Thoracic aorta (tissue), 2 donors: ENCODE measurements at regions not wholly inside any gene's neighbourhood (a gene's known extent, or its start where the extent isn't known, plus 50 kb on each side); places are given as distances from the start of the nearest gene placed in this dataset.

Source experiments
- ATAC-seq: fragments of 150-250 bp; one replicate; pipeline ENCODE4 v1.8.0; 2017; ENCODE audit warnings: low read depth; ENCODE audit not compliant: insufficient number of reproducible peaks, low FRiP score
- DNase-seq: peaks from one replicate; pipeline ENCODE4 v3.0.0-alpha.2; 2020; ENCODE audit warnings: low spot score
- H3K27ac ChIP-seq, 2 donors: fragments of 200-600 bp; sonication (generic); 1 replicate in 1 of 2; 2 replicates in 1 of 2; pipeline ENCODE4 v1.5.1; 2016; ENCODE audit warnings: mild to moderate bottlenecking in 2 of 2, moderate library complexity in 2 of 2
- H3K27me3 ChIP-seq: fragments of 200-600 bp; sonication (generic); replicated peaks from 2 replicates; pipeline ENCODE4 v1.6.0; 2016; ENCODE audit warnings: mild to moderate bottlenecking; ENCODE audit not compliant: insufficient read depth
- H3K36me3 ChIP-seq: fragments of 200-600 bp; sonication (generic); one replicate; pipeline ENCODE4 v1.5.1; 2016
- H3K4me1 ChIP-seq, 2 donors: fragments of 200-600 bp; sonication (generic); 1 replicate in 1 of 2; 2 replicates in 1 of 2; pipeline versions ENCODE4 v1.5.1 to v1.6.0; 2016; ENCODE audit warnings: low read depth in 2 of 2, mild to moderate bottlenecking in 1 of 2; ENCODE audit not compliant: control insufficient read depth in 1 of 2
- H3K4me3 ChIP-seq: fragments of 200-600 bp; sonication (generic); 2 replicates; pipeline ENCODE4 v1.5.1; 2016; ENCODE audit warnings: mild to moderate bottlenecking
- H3K9me3 ChIP-seq: fragments of 200-600 bp; sonication (generic); 2 replicates; pipeline ENCODE4 v1.5.1; 2016
- TF ChIP-seq, protein P1 (sequence below): fragments of 200-600 bp; sonication (generic); IDR thresholded peaks from one replicate; pipeline ENCODE4 v1.5.1; 2019; ENCODE audit warnings: antibody characterized with exemption

DNA sequence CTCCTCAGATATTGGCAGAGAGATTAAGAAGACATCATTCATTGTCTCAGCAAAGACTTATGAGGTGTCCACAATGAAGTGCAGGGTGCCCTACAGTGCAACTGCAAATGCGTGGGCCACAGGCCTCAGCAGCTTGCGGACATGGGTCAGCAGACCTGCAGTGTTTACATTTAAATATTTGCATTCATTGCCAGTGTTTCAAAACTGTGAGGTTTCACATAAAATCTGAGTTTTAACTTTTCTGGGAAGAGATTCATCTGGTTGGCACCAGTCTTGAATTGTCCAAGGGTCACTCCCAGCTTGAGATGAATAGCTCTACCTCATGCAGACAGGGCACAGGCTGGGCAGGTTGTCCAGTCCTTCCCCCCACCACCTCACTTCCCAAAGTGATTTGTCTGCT lies 286.8 kb upstream of the DUSP10 start:
- H3K27ac ChIP-seq: no peak overlapping the region
- H3K27me3 ChIP-seq: no peaks in the 10 kb centered on the region
- DNase-seq (no peak), ATAC-seq (no peak)
- TF ChIP-seq, protein P1, sequence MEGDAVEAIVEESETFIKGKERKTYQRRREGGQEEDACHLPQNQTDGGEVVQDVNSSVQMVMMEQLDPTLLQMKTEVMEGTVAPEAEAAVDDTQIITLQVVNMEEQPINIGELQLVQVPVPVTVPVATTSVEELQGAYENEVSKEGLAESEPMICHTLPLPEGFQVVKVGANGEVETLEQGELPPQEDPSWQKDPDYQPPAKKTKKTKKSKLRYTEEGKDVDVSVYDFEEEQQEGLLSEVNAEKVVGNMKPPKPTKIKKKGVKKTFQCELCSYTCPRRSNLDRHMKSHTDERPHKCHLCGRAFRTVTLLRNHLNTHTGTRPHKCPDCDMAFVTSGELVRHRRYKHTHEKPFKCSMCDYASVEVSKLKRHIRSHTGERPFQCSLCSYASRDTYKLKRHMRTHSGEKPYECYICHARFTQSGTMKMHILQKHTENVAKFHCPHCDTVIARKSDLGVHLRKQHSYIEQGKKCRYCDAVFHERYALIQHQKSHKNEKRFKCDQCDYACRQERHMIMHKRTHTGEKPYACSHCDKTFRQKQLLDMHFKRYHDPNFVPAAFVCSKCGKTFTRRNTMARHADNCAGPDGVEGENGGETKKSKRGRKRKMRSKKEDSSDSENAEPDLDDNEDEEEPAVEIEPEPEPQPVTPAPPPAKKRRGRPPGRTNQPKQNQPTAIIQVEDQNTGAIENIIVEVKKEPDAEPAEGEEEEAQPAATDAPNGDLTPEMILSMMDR: no peak
- H3K36me3 ChIP-seq: no peaks in the 10 kb centered on the region
- H3K4me3 ChIP-seq: no peak overlapping the region
- no peaks in the 10 kb centered on the region for H3K9me3 ChIP-seq
- H3K4me1 ChIP-seq: no peaks in the 10 kb centered on the region

DNA sequence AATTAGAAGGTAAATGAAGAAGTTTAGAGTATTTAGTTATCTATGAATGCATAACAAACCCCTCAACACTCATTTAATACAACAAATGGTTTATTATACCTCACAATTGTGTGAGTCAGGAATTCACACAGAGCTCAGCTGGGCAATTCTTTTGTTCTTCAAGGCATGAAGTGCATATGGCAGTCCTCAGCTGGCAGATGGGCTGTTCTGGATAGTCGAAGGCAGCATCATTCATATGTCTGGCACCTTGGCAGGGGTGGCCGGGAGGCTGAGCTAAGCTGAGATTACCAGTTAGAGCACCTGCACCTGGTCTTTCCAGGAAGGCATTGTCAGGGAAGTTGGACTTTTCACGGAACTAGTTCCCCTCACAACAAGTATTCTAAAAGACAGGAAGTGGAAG lies 286.2 kb upstream of the DUSP10 start:
- Histone ChIP-seq H3K4me3 (no peak overlapping the region), H3K4me1 (no peaks in the 10 kb centered on the region), H3K9me3 (no peaks in the 10 kb centered on the region), H3K36me3 (no peaks in the 10 kb centered on the region), H3K27me3 (no peaks in the 10 kb centered on the region), H3K27ac (no peak overlapping the region)
- TF ChIP-seq, protein P1: no peak
- ATAC-seq (no peak), DNase-seq (no peak)

DNA sequence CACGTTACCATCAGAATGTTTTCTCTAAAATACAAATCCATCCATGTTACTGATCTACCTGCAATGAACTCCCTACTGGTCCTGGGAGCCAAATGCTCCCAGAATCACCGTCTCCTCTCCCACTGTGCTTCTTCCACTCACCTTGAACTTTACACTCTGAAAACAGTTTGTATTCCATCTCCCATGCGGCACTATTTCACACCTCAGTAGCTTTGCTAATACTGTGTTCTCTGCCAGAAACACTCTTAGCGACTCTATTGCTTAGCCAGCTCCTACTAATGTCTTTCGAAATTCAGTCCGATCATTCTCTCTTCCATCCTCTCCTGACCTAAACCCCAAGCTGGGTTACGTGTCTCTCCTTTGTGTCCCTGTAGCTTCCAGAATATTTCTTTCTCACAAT lies 284.4 kb upstream of the DUSP10 start:
- H3K27me3 ChIP-seq: no peaks in the 10 kb centered on the region
- H3K4me3 ChIP-seq: no peak overlapping the region
- no peaks in the 10 kb centered on the region for H3K9me3 ChIP-seq
- DNase-seq (no peak), ATAC-seq (no peak)
- H3K27ac ChIP-seq: no peak overlapping the region
- no peaks in the 10 kb centered on the region for H3K36me3 ChIP-seq
- no peaks in the 10 kb centered on the region for H3K4me1 ChIP-seq
- TF ChIP-seq, protein P1: no peak

DNA sequence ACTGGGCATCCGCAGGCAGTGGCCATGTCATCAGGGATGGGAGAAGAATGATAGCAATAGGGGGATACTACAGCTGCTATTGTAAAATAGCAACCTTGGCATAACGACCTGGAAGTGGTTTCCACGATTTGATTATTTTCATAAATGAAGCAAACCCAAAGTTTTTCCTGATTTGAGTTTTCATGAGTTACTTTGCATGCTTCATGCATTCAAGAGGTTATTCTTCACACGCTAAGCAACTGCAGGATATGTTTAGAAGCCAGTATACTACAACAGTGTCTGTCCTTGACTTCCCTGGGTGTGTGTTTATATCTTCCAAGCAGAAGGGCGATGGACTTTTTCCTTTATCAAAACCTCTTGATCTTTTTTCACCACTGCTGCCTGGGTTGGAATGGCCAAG lies 281.1 kb upstream of the DUSP10 start:
- Histone ChIP-seq H3K27ac (no peak overlapping the region), H3K4me1 (no peaks in the 10 kb centered on the region), H3K9me3 (no peaks in the 10 kb centered on the region), H3K27me3 (no peaks in the 10 kb centered on the region), H3K4me3 (no peak overlapping the region), H3K36me3 (no peaks in the 10 kb centered on the region)
- ATAC-seq: no peak
- TF ChIP-seq, protein P1: no peak
- no peak for DNase-seq

DNA sequence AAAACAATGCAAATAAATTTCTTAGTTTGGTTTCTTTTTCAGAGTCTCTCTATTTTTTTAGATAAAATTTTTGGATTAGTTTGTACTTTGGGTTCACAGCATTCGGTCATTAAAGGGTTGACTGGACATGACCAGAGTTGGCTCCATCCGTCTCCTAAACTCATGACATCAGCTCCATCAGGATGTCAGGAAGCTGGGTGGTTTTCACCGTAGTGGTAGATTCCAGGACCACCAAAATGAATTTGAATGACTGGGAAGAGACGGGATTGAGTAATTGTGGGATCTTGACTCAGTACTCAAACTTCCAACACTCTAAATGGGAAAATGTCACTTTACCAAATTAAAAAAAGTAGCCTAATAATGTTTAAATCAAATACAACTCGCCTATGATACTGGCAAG lies 279.2 kb upstream of the DUSP10 start:
- H3K4me1 ChIP-seq: no peaks in the 10 kb centered on the region
- H3K36me3 ChIP-seq: no peaks in the 10 kb centered on the region
- no peaks in the 10 kb centered on the region for H3K9me3 ChIP-seq
- TF ChIP-seq, protein P1: no peak
- no peaks in the 10 kb centered on the region for H3K27me3 ChIP-seq
- ATAC-seq (no peak), DNase-seq (no peak)
- no peak overlapping the region for H3K4me3 ChIP-seq
- H3K27ac ChIP-seq: no peak overlapping the region
